Activated T-helper 17 cell treated with anti-CD3 and anti-CD28 coated beads, Interleukin-2, amount 50 U/mL, for 72 hours (primary cell): ENCODE measurements at regions not wholly inside any gene's neighbourhood (a gene's known extent, or its start where the extent isn't known, plus 50 kb on each side); places are given as distances from the start of the nearest gene placed in this dataset.

ENCODE experiments used
- ATAC-seq: fragments of 150-1000 bp; cut with Tn5 transposase; replicated peaks from 2 replicates; pipeline ENCODE4 v1.10.0; 2021; ENCODE audit warnings: mild to moderate bottlenecking, moderate library complexity
- H3K27ac Mint-ChIP-seq: one replicate; pipeline ENCODE4 v1.8.0; 2022; ENCODE audit warnings: mixed read lengths
- H3K27me3 Mint-ChIP-seq: one replicate; pipeline ENCODE4 v1.8.0; 2022; ENCODE audit warnings: mixed read lengths
- H3K36me3 Mint-ChIP-seq: one replicate; pipeline ENCODE4 v1.8.0; 2022; ENCODE audit warnings: low read depth, mild to moderate bottlenecking, mixed read lengths
- H3K4me1 Mint-ChIP-seq: one replicate; pipeline ENCODE4 v1.8.0; 2022; ENCODE audit warnings: mixed read lengths
- H3K4me3 Mint-ChIP-seq: one replicate; pipeline ENCODE4 v1.8.0; 2022; ENCODE audit warnings: mild to moderate bottlenecking, mixed read lengths
- H3K9me3 Mint-ChIP-seq: one replicate; pipeline ENCODE4 v1.8.0; 2022; ENCODE audit warnings: mixed read lengths

DNA sequence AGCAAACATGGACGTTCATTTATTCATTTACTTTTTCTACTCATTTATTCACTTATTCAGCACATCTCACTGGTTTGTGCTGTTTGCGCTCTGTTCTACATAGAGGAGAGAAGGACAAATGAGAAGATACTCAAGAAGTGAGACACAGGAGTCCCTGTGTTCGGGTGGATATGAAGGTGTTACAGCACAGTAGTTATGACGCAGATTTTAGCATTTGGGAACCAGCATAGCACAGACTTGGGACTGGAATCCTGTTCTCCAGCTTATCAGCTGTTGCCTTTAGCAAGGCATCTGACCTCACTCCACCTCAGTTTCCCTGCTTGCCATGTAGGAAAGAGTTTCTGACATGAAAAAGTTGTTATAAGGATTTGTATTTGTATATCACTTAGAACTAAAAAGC, 430.1 kb downstream of the MAFB start:
- no peaks in the 10 kb centered on the region for H3K4me1 Mint-ChIP-seq
- no peak for ATAC-seq
- H3K27me3 Mint-ChIP-seq, result peaks cover 8% of the 10 kb centered on the region
- H3K4me3 Mint-ChIP-seq, result no peak overlapping the region
- H3K36me3 Mint-ChIP-seq, result no peaks in the 10 kb centered on the region
- no peak overlapping the region for H3K27ac Mint-ChIP-seq
- no peaks in the 10 kb centered on the region for H3K9me3 Mint-ChIP-seq

DNA sequence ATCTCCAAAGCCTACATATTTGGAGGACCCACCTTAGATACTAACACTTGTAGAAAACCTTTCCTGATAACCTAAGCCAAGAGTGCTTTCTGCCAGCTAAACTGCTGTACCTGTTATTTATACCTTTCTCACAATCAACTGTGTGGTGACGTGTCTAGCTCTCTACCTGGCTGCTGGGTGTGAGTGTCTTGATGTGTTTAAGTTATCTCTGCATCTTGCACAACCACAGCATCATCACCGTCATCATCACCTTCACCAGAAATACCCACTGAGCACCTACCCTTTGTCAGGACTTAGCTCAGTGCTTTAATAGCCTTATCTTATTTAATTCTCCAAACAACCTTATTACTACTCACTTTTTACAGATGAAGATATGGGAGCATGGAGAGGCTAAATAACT, 431.3 kb downstream of the MAFB start:
- H3K9me3 Mint-ChIP-seq, result no peaks in the 10 kb centered on the region
- no peak for ATAC-seq
- H3K4me1 Mint-ChIP-seq, result no peaks in the 10 kb centered on the region
- H3K27ac Mint-ChIP-seq, result no peak overlapping the region
- no peak overlapping the region for H3K4me3 Mint-ChIP-seq
- H3K36me3 Mint-ChIP-seq, result no peaks in the 10 kb centered on the region
- peaks cover 8% of the 10 kb centered on the region for H3K27me3 Mint-ChIP-seq

DNA sequence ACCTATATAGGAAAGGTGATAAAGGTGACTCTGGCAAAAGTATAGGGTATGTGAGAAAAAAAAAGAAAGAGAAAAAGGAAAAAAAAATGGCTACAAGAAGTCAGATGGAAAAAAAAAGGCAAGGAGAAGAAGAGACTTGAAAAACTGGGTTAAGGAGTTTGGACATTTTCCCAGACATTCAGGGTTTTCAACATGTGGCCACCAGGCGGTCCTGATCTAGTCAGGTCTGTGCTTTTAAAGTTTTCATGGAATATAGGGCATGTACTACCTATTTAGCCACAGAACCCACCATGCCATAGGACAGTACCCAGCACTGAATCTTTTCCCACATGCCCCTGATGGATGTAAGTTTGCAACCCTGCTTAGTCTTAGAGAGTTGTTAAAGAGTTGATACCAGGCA, 433.7 kb downstream of the MAFB start:
- peaks cover 8% of the 10 kb centered on the region for H3K27me3 Mint-ChIP-seq
- no peaks in the 10 kb centered on the region for H3K36me3 Mint-ChIP-seq
- no peak overlapping the region for H3K4me3 Mint-ChIP-seq
- ATAC-seq, result no peak
- no peaks in the 10 kb centered on the region for H3K4me1 Mint-ChIP-seq
- H3K27ac Mint-ChIP-seq, result no peak overlapping the region
- H3K9me3 Mint-ChIP-seq, result no peaks in the 10 kb centered on the region

DNA sequence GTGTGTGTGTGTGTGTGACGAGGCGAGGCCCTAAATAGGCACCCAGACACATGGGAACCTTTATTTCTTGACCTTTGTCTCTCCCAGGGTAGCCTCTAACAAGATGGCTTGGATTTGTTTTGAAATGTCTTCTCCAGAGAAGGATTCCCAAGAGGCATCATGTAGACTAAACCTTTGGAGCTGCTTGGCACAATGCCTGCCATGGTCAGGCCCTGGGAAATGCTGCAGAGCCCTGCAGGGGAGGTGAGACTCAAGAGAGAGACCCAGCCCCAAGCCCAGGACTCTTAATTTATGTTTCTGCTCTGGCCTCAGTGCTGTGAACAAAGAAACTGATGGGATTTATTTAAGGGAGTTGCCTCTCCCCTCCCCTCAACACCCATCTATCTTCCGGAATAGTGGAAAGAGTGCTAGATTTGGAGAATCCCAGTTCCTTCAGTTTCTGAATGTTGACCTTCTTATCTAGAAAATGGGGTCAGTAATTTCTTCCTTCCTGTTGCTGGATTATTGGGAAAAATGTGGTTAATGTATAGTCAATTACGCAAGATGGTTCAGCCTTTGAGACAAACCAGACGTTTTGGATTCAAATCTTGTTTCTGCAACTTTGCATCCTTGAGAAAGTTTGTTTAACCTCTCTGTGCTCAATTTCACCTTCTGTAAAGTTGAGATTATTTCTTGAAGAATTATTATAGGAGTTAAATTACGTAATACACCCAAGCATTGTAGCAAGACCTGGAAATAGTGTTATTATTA, 434.8 kb downstream of the MAFB start:
- H3K4me1 Mint-ChIP-seq, result no peaks in the 10 kb centered on the region
- H3K27ac Mint-ChIP-seq, result no peak overlapping the region
- peaks cover 10% of the 10 kb centered on the region for H3K27me3 Mint-ChIP-seq
- no peak overlapping the region for H3K4me3 Mint-ChIP-seq
- ATAC-seq, result no peak
- H3K9me3 Mint-ChIP-seq, result peaks cover 2% of the 10 kb centered on the region
- H3K36me3 Mint-ChIP-seq, result no peaks in the 10 kb centered on the region

DNA sequence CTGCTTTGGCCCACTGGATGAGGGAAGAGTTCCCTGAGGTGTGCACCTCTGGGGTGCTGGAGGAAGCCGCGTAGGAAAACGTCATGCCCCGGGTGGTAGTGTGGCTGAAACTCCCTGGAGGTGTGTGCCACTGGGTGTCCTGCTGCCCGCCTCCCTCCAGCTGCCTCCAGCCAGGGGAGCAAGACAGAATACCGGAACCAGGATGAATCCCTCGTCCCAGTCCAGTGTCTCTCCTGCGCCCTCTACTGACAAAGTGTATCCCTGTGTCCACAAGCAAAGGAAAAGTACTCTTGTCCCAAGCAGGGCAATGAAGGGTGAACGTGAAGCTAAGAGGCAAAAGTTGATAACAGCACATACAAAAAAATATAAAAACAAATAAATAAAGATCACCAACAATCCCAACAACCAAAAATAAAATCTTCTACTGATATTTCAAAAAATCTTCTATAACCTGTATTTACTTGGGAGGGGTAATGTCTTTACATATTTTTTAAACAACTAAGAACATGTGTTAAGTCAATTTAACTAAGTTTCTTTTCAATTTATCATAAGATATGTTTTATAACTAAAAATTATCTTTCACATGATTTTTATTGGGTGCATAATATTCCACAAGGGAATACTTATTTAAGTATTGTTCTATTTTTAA, 437.6 kb downstream of the MAFB start:
- H3K36me3 Mint-ChIP-seq, result no peaks in the 10 kb centered on the region
- H3K27me3 Mint-ChIP-seq, result peaks cover 11% of the 10 kb centered on the region
- no peaks in the 10 kb centered on the region for H3K4me1 Mint-ChIP-seq
- H3K27ac Mint-ChIP-seq, result no peak overlapping the region
- peaks cover 4% of the 10 kb centered on the region for H3K9me3 Mint-ChIP-seq
- ATAC-seq, result no peak
- no peak overlapping the region for H3K4me3 Mint-ChIP-seq

DNA sequence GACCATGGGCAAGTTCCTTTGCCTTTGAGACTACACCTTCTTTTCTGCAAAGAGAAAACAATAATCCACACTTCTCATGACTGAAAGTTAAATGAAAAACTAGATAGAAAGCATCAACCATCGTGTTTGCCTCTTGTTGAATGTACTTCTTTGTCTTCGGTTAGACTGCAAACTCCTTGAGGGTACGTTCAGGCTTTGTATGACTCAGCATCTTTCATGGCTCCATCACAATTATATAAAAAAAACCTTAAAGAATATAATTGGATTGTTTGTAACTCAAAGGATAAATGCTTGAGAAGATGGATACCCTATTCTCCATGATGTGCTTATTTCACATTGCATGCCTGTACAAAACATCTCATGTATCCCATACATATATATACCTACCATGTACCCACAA, 439.2 kb downstream of the MAFB start:
- no peaks in the 10 kb centered on the region for H3K4me1 Mint-ChIP-seq
- H3K9me3 Mint-ChIP-seq, result peaks cover 4% of the 10 kb centered on the region
- H3K36me3 Mint-ChIP-seq, result no peaks in the 10 kb centered on the region
- H3K4me3 Mint-ChIP-seq, result no peak overlapping the region
- no peak for ATAC-seq
- H3K27me3 Mint-ChIP-seq, result peaks cover 10% of the 10 kb centered on the region
- H3K27ac Mint-ChIP-seq, result no peak overlapping the region

DNA sequence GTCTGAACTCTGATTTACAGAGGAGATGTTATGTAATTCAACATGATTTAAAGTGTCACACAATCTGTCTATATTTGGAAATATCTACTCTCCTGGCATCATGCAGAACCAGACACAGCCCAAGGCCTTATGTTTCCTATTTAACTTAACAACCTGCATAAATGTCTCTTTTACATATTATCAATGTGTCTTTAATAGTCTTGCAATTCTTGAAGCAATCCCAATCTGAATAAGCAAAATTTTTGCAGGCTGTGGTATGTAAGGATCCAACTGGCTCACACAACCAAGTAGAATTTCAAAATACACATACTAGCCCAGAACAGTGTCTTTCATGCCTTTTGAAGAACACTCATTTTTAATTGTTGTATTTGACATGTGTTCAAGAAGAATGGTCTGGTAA, 443.2 kb downstream of the MAFB start:
- ATAC-seq, result no peak
- Mint-ChIP-seq H3K4me3 (no peak overlapping the region), H3K27ac (no peak overlapping the region), H3K9me3 (peaks cover 4% of the 10 kb centered on the region), H3K4me1 (no peaks in the 10 kb centered on the region), H3K27me3 (peaks cover 9% of the 10 kb centered on the region), H3K36me3 (no peaks in the 10 kb centered on the region)

DNA sequence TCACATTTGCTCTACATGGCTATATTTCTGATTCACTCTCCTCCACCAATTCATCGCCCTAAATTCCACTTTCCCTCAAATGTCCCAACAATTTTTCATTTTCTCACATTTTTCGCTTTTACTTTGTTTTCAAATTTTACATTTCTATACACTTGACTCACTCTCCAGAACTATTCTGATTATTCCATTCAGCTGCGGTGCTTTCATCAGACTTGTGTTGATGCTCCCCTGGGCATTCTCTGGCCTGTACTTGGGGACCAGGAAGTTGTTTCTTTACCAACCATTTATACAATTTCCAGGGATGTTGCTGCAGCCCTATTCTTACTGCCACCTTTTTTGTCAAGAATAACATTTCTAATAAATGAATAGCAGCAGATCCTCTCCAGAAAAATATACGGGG, 444.8 kb downstream of the MAFB start:
- Mint-ChIP-seq H3K9me3 (peaks cover 3% of the 10 kb centered on the region), H3K27me3 (peaks cover 9% of the 10 kb centered on the region), H3K36me3 (no peaks in the 10 kb centered on the region), H3K4me1 (no peaks in the 10 kb centered on the region), H3K4me3 (no peak overlapping the region), H3K27ac (no peak overlapping the region)
- ATAC-seq, result no peak

DNA sequence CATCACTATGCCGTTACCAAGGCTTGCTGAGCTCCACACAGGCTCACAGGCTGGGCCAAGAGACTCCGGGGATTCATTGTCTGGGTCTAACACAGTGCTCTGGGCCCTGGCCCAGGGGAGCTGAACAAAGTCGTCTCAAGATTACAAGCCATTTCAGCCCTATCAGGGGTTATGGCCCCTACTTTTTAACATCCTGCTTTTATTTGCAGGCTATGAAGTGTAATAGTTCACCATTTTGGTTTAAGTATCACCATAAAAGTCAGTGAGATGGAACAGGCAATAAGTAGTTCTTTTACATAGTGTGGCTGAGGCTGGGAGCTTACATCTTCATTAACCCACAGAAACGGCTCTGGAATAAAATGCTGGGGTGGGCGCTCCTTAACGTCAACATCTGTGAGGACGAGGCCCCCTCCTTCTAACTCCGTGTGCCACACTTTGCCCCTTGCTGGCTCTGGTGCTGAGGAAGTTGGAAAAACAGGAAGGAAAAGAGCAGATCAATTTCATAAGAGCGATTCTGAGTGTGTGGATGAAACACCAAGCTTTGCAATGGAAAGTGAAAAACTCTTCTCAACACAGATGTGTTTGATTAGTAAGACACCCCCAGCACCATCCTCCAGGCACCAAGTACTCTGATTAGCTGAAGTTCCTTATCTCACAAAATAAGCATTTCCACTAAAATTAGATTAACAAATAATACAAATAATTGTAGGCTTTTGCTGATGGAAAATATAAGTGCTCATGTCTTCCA, 447.3 kb downstream of the MAFB start:
- peaks cover 7% of the 10 kb centered on the region for H3K27me3 Mint-ChIP-seq
- no peaks in the 10 kb centered on the region for H3K4me1 Mint-ChIP-seq
- no peak overlapping the region for H3K27ac Mint-ChIP-seq
- H3K36me3 Mint-ChIP-seq, result no peaks in the 10 kb centered on the region
- ATAC-seq, result no peak
- H3K4me3 Mint-ChIP-seq, result no peak overlapping the region
- H3K9me3 Mint-ChIP-seq, result no peaks in the 10 kb centered on the region

DNA sequence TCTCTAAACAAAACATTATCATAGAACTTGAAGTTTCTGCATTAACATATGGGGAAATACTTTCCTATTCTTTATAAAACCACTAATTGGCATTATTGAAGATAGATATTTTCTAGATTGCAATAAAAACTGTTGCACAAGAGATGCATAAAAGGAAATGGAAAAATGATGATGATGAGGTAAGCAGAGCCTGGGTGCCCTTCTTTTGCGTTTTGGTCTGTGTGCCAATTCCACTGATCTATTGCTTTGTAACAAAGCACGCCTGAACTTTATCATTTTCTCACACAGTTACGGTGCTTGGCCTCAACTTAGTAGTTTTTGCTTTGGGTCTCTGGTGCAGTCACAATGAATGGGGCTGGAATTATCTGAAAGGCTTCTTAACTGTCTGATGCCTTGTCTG, 450.5 kb downstream of the MAFB start:
- Mint-ChIP-seq H3K27me3 (peaks cover 4% of the 10 kb centered on the region), H3K27ac (no peak overlapping the region), H3K4me3 (no peak overlapping the region), H3K36me3 (no peaks in the 10 kb centered on the region), H3K9me3 (no peaks in the 10 kb centered on the region), H3K4me1 (no peaks in the 10 kb centered on the region)
- no peak for ATAC-seq

DNA sequence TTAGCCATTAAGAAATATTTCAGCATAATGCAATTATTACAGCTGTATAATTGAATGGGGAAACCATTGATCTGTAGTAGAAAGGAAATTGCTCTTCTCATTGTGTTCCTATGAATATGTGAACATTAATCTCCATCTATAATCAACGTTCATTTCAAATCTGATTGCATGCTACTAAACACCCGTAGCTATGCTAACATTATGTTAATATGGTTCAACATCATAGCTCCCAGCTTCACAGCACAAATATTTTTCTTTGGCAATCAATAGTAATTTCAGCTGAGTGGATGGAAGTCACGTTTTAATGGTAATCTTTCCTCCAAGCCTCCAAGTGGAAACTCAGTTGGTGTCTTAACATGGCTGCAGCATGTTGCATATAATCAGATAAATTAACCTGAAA, 454.4 kb downstream of the MAFB start:
- Mint-ChIP-seq H3K4me1 (no peaks in the 10 kb centered on the region), H3K27me3 (peaks cover 4% of the 10 kb centered on the region), H3K27ac (no peak overlapping the region), H3K36me3 (no peaks in the 10 kb centered on the region), H3K4me3 (no peak overlapping the region), H3K9me3 (no peaks in the 10 kb centered on the region)
- no peak for ATAC-seq

DNA sequence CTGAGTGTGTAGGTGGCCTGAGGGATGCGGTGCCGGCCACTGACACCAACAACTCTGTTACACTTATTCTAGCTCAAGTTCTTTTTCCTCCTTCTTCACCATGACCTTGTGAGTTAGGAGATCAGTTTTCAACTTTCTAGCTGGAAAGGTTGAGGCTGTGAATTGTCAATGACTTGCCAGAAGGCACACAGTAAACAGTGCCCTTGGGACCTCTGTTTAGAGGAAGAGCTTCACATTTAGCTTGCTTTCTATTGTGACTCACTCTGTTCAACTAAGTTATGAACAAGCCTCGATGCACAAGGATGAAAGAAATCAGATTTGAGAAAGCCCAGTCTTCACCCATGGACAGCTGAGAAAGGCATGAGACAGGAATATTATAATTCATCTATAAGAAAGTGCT, 455.6 kb downstream of the MAFB start:
- H3K4me1 Mint-ChIP-seq, result no peaks in the 10 kb centered on the region
- H3K27me3 Mint-ChIP-seq, result no peaks in the 10 kb centered on the region
- H3K4me3 Mint-ChIP-seq, result no peak overlapping the region
- H3K36me3 Mint-ChIP-seq, result no peaks in the 10 kb centered on the region
- H3K9me3 Mint-ChIP-seq, result no peaks in the 10 kb centered on the region
- ATAC-seq, result no peak
- no peak overlapping the region for H3K27ac Mint-ChIP-seq

DNA sequence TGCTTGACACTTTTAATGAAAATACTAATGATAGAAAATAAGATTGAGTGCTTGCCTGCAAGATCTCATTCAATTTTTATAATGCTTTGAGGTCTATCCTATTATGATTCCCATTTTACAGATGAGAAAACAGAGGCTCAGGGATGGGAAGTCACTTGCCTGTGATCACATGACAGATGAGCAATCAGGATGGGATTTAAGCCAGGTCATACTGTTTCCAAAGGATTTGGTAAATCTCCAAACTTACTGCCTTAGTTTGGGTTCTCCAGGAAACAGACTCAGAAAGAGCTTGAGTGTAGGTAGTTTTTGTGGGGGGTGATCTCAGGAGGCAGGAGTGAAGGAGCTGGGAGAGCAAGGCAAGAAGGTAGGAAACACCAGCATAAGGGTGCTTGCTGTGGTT, 456.3 kb downstream of the MAFB start:
- Mint-ChIP-seq H3K36me3 (no peaks in the 10 kb centered on the region), H3K4me1 (no peaks in the 10 kb centered on the region), H3K27ac (no peak overlapping the region), H3K9me3 (no peaks in the 10 kb centered on the region), H3K4me3 (no peak overlapping the region), H3K27me3 (peaks cover 3% of the 10 kb centered on the region)
- ATAC-seq, result no peak

DNA sequence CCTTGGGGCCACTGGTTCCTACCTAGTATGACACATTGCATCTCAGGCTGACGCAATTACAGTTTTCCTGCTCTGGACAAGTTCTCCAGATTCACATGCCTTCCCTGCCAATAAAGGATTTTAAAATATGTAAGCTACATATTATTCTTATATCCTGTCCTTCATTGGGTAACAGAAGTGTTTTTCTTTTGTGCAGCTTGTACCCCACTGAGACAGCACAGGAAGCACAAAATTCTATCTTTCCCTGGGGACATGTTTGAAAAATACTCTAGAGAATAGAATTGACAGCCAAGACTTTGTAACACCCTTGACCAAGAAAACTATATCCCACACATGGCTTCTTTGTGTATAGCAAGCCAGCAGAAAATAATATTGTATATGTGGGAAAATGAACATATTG, 456.8 kb downstream of the MAFB start:
- no peak for ATAC-seq
- no peak overlapping the region for H3K27ac Mint-ChIP-seq

DNA sequence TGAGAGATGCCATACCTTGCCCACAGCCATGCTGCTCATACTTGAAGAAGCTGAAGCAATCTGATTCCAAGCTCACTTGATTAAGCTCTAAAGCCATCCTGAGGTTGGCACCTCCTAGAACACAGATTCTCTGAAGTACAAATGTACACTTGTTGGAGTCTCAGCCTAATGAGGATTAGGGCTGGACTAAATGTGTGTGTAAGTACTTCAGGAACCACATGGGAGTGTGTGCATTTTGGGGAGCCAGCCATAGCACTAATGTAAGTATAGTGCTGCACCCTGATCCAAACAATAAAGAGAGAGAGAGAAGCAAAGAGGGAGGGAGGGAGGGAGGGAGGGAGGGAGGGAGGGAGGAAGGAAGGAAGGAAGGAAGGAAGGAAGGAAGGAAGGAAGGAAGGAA, 458.6 kb downstream of the MAFB start:
- no peaks in the 10 kb centered on the region for H3K36me3 Mint-ChIP-seq
- no peaks in the 10 kb centered on the region for H3K9me3 Mint-ChIP-seq
- H3K27ac Mint-ChIP-seq, result no peak overlapping the region
- peaks cover 3% of the 10 kb centered on the region for H3K27me3 Mint-ChIP-seq
- H3K4me3 Mint-ChIP-seq, result no peak overlapping the region
- H3K4me1 Mint-ChIP-seq, result no peaks in the 10 kb centered on the region
- ATAC-seq, result no peak

More for the DNA sequence above, 456.8 kb downstream of the MAFB start:
- Mint-ChIP-seq H3K4me1 (no peaks in the 10 kb centered on the region), H3K27me3 (peaks cover 3% of the 10 kb centered on the region), H3K4me3 (no peak overlapping the region), H3K9me3 (no peaks in the 10 kb centered on the region), H3K36me3 (no peaks in the 10 kb centered on the region)
